22Rv1 (cell line): ENCODE measurements at regions not wholly inside any gene's neighbourhood (a gene's known extent, or its start where the extent isn't known, plus 50 kb on each side); places are given as distances from the start of the nearest gene placed in this dataset.

ENCODE experiments used
- H3K27ac ChIP-seq: fragments of 450-650 bp; 2 replicates; pipeline ENCODE4 v1.5.1; 2017
- CTCF ChIP-seq: fragments of 450-650 bp; IDR thresholded peaks from 2 replicates; pipeline ENCODE4 v1.5.1; 2017; ENCODE audit warnings: mild to moderate bottlenecking
- ZFX ChIP-seq: fragments of 450-650 bp; IDR thresholded peaks from 2 replicates; pipeline ENCODE4 v1.6.1; 2017; ENCODE audit warnings: antibody characterized with exemption, borderline replicate concordance

GRCh38 chr13:106702505-106702904, 134.6 kb upstream of the ARGLU1 start:
- TF ChIP-seq CTCF: no peak
- no peak for TF ChIP-seq ZFX
- no peak overlapping the region for H3K27ac ChIP-seq

- TF ChIP-seq ZFX (no peak), CTCF (no peak)
- no peak overlapping the region for H3K27ac ChIP-seq
Observed at GRCh38 chr13:106701771-106702341, 133.9 kb upstream of the ARGLU1 start.

- TF ChIP-seq ZFX (no peak), CTCF (no peak)
- H3K27ac ChIP-seq: peak overlapping the region; percentile 45
Observed at GRCh38 chr13:106700439-106700838, 132.5 kb upstream of the ARGLU1 start.

GRCh38 chr13:106700007-106700406, 132.1 kb upstream of the ARGLU1 start:
- peak overlapping the region; percentile 45 for H3K27ac ChIP-seq
- TF ChIP-seq ZFX (no peak), CTCF (no peak)

- no peak for TF ChIP-seq CTCF
- TF ChIP-seq ZFX: no peak
- peak overlapping the region; percentile 45 for H3K27ac ChIP-seq
Observed at GRCh38 chr13:106699311-106699710, 131.4 kb upstream of the ARGLU1 start.

- no peak overlapping the region for H3K27ac ChIP-seq
- TF ChIP-seq ZFX (no peak), CTCF (no peak)
Observed at GRCh38 chr13:106696719-106697118, 128.8 kb upstream of the ARGLU1 start.

- TF ChIP-seq CTCF: no peak
- no peak for TF ChIP-seq ZFX
- no peak overlapping the region for H3K27ac ChIP-seq
Observed at GRCh38 chr13:106696140-106696539, 128.2 kb upstream of the ARGLU1 start.
